Calu3 (cell line): ENCODE measurements at regions not wholly inside any gene's neighbourhood (a gene's known extent, or its start where the extent isn't known, plus 50 kb on each side); places are given as distances from the start of the nearest gene placed in this dataset.
"Not testable (repeated sequence)": the region's sequence is repeated elsewhere in the genome, so short reads cannot be mapped to it uniquely, and the experiment has no call there.

ENCODE experiments used
- BruUV-seq: library from RNA; stranded (reverse); fragments of 400-500 nt; replicated peaks from 2 replicates; lab custom pipeline; 2021; lab: Mats Ljungman, UMichigan
- CTCF ChIA-PET: fragments of 300-600 bp; sonication (Branson Sonifier 250); formaldehyde crosslinking; loops from one replicate; lab custom pipeline; 2022; ENCODE audit warnings: antibody characterized with exemption; lab: Charles Lee
- DNase-seq: peaks from one replicate; pipeline ENCODE4 v3.0.0; 2022
- H3K27ac Mint-ChIP-seq: one replicate; pipeline ENCODE4 v1.8.0; 2022; ENCODE audit warnings: mixed read lengths; ENCODE audit not compliant: unreplicated experiment
- H3K27me3 Mint-ChIP-seq: one replicate; pipeline ENCODE4 v1.8.0; 2022; ENCODE audit warnings: mixed read lengths; ENCODE audit not compliant: unreplicated experiment
- H3K36me3 Mint-ChIP-seq: one replicate; pipeline ENCODE4 v1.8.0; 2022; ENCODE audit warnings: mild to moderate bottlenecking, moderate library complexity, mixed read lengths; ENCODE audit not compliant: insufficient read depth, unreplicated experiment
- H3K4me1 Mint-ChIP-seq: one replicate; pipeline ENCODE4 v1.8.0; 2022; ENCODE audit warnings: mild to moderate bottlenecking, low read depth, mixed read lengths; ENCODE audit not compliant: unreplicated experiment
- H3K4me3 Mint-ChIP-seq: one replicate; pipeline ENCODE4 v1.8.0; 2022; ENCODE audit warnings: mild to moderate bottlenecking, low read depth, moderate library complexity, mixed read lengths; ENCODE audit not compliant: unreplicated experiment
- H3K9me3 Mint-ChIP-seq: one replicate; pipeline ENCODE4 v1.8.0; 2022; ENCODE audit warnings: low read depth, mixed read lengths; ENCODE audit not compliant: unreplicated experiment
- intact Hi-C: fragments of 100-400 bp; cut with micrococcal nuclease; formaldehyde crosslinking; loops from one replicate; pipeline ENCODE4 v1.10.0; 2022; ENCODE audit not compliant: unreplicated experiment
- TF ChIP-seq, protein P1 (sequence below): fragments of 200-600 bp; IDR thresholded peaks from one replicate; pipeline ENCODE4 v1.8.0; 2022; ENCODE audit warnings: antibody characterized with exemption; ENCODE audit not compliant: unreplicated experiment

DNA sequence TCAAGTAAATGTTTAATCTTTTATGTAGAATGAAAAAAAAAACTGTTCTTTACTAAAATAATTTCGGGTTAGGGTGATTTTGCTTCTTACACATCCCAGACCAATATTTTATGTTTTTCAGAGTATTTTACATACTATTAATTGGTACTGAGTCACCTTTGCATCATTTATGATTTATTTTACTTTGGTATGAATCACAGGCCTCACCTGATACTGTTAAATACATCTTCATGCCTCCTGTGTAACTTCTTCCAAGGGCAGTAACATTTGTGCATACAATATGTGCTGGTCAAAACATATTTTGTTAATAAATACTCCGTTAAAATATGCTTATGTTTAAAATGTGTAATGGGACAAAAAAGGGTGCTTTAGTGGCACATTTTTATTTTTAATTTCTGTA, 529.6 kb downstream of the ZNF674 start:
- DNase-seq: no peak
- intact Hi-C loops: no loop called here
- H3K27ac Mint-ChIP-seq: no peak overlapping the region
- TF ChIP-seq, protein P1, sequence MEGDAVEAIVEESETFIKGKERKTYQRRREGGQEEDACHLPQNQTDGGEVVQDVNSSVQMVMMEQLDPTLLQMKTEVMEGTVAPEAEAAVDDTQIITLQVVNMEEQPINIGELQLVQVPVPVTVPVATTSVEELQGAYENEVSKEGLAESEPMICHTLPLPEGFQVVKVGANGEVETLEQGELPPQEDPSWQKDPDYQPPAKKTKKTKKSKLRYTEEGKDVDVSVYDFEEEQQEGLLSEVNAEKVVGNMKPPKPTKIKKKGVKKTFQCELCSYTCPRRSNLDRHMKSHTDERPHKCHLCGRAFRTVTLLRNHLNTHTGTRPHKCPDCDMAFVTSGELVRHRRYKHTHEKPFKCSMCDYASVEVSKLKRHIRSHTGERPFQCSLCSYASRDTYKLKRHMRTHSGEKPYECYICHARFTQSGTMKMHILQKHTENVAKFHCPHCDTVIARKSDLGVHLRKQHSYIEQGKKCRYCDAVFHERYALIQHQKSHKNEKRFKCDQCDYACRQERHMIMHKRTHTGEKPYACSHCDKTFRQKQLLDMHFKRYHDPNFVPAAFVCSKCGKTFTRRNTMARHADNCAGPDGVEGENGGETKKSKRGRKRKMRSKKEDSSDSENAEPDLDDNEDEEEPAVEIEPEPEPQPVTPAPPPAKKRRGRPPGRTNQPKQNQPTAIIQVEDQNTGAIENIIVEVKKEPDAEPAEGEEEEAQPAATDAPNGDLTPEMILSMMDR: no peak
- no peak overlapping the region for H3K4me3 Mint-ChIP-seq
- no peaks in the 10 kb centered on the region for H3K27me3 Mint-ChIP-seq
- CTCF ChIA-PET: no interaction called here
- peaks cover 6% of the 10 kb centered on the region for H3K4me1 Mint-ChIP-seq
- no peaks in the 10 kb centered on the region for H3K36me3 Mint-ChIP-seq
- BruUV-seq: no TSS peak
- H3K9me3 Mint-ChIP-seq: peaks cover 2% of the 10 kb centered on the region

DNA sequence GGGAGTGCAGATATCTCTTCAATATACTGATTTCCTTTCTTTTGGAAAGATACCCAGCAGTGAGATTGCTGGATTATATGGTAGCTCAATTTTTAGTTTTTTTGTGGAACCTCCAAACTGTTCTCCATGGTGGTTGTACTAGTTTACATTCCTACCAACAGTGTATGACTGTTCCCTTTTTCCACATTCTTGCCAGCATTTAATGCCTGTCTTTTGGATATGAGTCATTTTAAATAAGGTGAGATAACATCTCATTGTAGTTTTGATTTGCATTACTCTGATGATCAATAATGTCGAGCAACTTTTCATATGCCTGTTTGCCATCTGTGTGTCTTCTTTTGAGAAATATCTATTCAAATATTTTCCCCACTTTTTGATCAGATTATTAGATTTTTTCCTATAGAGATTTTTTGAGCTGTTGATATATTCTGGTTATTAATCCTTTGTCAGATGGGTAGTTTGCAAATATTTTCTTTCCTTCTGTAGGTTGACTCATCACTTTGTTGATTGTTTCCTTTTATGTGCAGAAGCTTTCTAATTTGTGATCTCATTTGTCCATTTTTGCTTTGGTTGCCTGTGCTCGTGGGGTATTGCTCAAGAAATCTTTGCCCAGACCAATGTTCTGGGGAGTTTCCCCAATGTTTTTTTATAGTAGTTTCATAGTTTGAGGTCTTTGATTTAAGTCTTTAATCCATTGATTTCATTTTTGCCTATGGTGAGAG, 552.7 kb downstream of the ZNF674 start:
- DNase-seq: no peak
- Mint-ChIP-seq H3K36me3 (no peaks in the 10 kb centered on the region), H3K9me3 (peaks cover 2% of the 10 kb centered on the region), H3K4me1 (no peaks in the 10 kb centered on the region), H3K4me3 (no peak overlapping the region), H3K27ac (no peak overlapping the region), H3K27me3 (no peaks in the 10 kb centered on the region)
- BruUV-seq: no TSS peak
- TF ChIP-seq, protein P1: no peak
- CTCF ChIA-PET: no interaction called here
- intact Hi-C loops: no loop called here

GRCh38 chrX:45986971-45987370, 558.2 kb downstream of the ZNF674 start:
- CTCF ChIA-PET: no interaction called here
- no peaks in the 10 kb centered on the region for H3K36me3 Mint-ChIP-seq
- no peak overlapping the region for H3K4me3 Mint-ChIP-seq
- intact Hi-C loops: no loop called here
- DNase-seq: no peak
- peaks cover 2% of the 10 kb centered on the region for H3K9me3 Mint-ChIP-seq
- no peak overlapping the region for H3K27ac Mint-ChIP-seq
- H3K27me3 Mint-ChIP-seq: no peaks in the 10 kb centered on the region
- TF ChIP-seq, protein P1: no peak
- no TSS peak for BruUV-seq
- no peaks in the 10 kb centered on the region for H3K4me1 Mint-ChIP-seq

DNA sequence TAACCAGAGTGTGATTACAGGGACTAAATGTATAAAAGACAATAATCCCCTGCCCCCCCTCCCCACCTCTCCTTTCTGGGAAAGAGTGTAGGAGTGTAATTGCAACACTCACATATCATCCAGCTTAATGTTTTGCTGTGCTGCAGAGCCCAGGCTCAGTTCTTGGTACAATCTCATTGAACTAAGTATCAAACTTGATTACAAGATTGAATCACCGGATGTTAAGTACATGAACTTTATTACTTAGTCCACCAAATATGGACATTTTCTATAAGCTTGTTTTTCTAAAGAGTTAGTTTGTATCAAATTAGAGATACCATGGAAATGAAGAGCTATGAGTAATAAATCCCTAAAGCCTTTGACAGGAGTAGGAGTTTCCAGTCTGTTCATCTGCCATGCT, 559.1 kb downstream of the ZNF674 start:
- no TSS peak for BruUV-seq
- intact Hi-C loops: no loop called here
- no peaks in the 10 kb centered on the region for H3K36me3 Mint-ChIP-seq
- CTCF ChIA-PET: no interaction called here
- H3K4me3 Mint-ChIP-seq: no peak overlapping the region
- no peak overlapping the region for H3K27ac Mint-ChIP-seq
- DNase-seq: no peak
- TF ChIP-seq, protein P1: no peak
- peaks cover 2% of the 10 kb centered on the region for H3K9me3 Mint-ChIP-seq
- no peaks in the 10 kb centered on the region for H3K4me1 Mint-ChIP-seq
- H3K27me3 Mint-ChIP-seq: no peaks in the 10 kb centered on the region

DNA sequence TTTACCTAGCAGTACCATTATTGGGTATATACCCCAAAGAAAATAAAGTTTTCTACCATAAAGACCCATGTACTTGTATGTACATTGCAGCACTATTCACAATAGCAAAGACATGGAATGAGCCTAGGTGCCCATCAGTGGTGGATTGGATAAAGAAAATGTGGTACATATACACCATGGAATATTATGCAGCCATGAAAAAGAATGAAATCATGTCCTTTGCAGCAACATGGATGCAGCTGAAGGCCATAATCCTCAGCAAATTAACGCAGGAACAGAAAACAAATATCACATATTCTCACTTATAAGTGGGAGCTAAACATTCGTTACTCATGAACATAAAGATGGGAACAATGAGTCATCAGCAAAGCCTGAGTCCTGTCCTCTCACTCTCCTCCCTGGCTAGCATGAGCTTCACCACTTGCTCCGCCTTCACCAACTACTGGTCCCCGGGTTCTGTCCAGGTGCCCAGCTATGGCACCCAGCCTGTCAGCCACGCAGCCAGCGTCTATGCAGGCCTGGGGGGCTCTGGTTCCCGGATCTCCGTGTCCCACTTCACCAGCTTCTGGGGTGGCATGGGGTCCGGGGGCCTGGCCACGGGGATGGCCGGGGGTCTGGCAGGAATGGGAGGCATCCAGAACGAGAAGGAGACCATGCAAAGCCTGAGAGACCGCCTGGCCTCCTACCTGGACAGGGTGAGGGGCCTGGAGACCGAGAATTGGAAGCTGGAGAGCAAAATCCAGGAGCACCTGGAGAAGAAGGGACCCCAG, 562.1 kb downstream of the ZNF674 start:
- H3K36me3 Mint-ChIP-seq, CTCF ChIA-PET, H3K4me1 Mint-ChIP-seq, DNase-seq, intact Hi-C loops, H3K9me3 Mint-ChIP-seq, BruUV-seq, H3K27me3 Mint-ChIP-seq, H3K27ac Mint-ChIP-seq, H3K4me3 Mint-ChIP-seq: not testable (repeated sequence)
